H54 (cell line): ENCODE measurements at regions not wholly inside any gene's neighbourhood (a gene's known extent, or its start where the extent isn't known, plus 50 kb on each side); places are given as distances from the start of the nearest gene placed in this dataset.

Experiments
- DNase-seq: peaks from one replicate; pipeline ENCODE4 v3.0.0; 2011; ENCODE audit warnings: low spot score, mixed read lengths; ENCODE audit not compliant: insufficient read length
- FAIRE-seq: peaks from 3 replicates; lab custom pipeline; 2011; peaks lifted over from hg19 to GRCh38; lab: Jason Lieb, UNC
- POLR2A ChIP-seq: IDR thresholded peaks from 2 replicates; pipeline ENCODE4 v1.6.1; 2011; ENCODE audit warnings: low read depth, mild to moderate bottlenecking, low read length

DNA sequence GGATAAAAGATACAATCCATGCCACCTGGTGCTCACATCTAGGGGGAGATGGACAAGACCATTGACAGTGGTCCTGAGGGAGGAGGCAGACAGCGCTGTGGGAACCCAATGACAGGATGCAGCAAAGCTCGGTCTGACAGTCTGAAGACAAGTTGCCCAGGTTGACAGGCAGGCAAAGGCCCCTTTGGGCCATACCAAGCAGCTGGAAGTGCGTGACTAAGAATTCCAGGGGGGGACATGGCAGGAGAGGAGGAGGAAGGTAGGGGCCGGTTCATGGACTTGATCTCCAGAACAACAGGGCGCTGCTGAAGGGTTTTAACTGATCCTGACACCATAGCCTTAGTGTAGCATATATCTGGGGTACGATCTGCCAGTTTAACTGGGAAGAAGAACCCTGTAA lies 83.4 kb downstream of the RPLP1 start:
- no peak for DNase-seq
- no peak for TF ChIP-seq POLR2A
- FAIRE-seq, result no peak

DNA sequence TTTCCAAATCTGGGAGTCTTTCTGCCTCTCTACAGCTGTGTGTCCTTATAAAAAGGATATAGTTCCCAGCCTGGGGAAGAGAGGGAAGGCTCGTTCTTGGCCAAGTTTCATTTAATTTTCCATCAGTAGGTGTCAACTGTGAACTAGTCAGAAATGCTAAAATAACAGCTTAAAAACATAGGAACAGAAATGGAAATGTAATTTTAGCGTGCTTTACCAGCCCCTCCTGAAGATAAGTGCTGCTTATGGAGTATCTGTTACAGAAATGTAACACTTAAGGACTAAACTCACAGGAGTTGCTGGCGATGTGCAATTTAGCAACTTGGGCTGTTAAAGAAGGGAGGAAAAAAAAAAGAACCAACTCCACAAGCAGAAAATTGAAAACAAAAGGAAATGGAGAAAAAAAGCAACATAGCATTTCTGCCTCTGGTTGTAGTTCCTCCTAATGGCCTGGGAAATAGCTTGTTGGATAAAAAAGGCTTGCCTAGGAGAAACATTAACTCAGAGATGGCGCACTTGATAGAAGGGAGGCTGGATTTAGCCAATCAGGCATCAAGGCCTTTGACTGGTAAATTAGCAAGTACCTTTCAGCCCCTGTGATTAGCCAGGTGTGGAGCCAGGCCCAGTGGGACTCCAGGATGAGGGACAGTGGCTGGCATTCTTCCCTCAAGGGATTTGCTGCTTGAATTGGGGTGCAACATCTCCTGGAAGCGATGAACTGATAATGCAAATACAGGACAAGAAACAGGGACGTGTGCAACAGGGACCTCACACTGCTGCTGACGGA lies 84.3 kb downstream of the RPLP1 start:
- TF ChIP-seq POLR2A, result no peak
- FAIRE-seq (no peak), DNase-seq (no peak)

DNA sequence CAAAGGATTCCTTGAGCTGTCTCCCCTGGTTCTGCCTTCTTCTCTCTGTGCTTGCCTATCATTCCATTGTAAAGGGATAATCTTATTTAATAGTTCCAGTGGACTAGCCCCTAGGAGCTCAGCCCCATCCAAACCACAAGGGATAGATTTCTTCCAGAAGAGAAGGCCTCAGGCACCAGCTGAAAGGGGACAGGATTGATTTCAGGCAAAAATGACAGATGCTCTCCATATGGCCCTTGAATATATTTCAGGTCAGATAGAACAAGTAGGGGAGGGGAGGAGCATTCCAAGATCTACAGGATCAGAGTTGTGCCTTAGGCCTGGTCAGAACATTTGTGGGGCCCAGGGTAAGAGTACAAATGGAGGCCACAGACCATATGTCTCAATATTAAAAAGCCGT lies 85.3 kb downstream of the RPLP1 start:
- no peak for DNase-seq
- FAIRE-seq, result no peak
- no peak for TF ChIP-seq POLR2A

DNA sequence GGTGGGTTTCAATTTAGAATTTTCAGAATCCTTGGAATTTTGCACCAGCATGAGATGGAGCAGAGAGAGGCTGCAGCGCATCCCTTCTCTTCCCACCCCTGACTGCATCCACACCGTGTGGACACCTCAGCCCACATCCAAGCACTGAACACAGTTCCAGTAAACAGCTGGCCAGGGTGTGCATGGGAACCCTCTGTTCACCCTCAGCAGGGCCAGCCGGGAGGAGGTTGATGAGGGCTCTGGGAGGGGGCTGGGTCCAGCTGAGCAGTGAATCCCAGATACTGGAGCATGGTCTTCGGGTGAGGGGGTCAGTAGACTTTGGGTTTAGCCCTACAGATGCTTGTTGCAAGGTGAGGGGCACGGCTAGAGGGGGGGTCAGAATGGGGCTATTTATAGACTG lies 85.8 kb downstream of the RPLP1 start:
- DNase-seq (no peak), FAIRE-seq (no peak)
- no peak for TF ChIP-seq POLR2A

DNA sequence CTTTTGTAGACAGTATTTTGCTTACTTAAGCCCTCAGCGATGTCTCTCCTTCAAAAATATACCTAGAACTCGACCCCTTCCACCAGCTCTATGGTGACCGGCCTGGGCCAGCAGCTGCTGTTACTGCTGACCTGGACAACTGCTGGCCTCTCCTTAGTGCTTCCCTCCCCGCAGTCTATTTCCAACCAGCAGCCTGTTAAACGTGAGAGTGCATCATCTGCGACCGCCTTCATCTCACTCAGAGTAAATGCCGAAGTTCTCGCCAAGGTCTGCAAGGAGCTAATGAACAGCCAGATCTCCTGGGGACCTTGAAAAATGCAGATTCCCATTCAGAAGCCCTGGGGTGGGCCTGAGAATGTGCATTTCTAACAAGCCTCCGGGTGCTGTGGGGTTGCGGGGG lies 86.7 kb downstream of the RPLP1 start:
- FAIRE-seq, result no peak
- DNase-seq, result no peak
- no peak for TF ChIP-seq POLR2A

DNA sequence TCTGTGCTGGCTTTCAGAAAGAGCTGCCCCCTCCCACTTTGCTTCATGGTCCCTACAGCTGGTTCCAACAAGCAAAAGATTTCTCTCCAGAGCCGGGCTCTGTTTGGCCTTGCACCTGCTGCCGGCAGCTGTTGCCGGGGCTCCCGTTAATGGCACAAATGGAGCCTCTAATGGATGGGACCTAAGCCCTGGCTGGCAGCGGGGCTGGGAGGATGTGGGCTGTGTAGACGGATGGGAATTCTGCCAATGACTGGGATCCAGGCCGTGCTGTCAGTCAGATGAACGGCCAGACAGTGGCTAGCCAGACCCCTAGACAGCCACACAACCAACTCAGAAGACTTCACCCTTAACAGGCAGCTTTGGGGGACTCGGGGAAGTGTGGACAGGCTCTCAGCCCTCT lies 88.0 kb downstream of the RPLP1 start:
- FAIRE-seq, result no peak

DNA sequence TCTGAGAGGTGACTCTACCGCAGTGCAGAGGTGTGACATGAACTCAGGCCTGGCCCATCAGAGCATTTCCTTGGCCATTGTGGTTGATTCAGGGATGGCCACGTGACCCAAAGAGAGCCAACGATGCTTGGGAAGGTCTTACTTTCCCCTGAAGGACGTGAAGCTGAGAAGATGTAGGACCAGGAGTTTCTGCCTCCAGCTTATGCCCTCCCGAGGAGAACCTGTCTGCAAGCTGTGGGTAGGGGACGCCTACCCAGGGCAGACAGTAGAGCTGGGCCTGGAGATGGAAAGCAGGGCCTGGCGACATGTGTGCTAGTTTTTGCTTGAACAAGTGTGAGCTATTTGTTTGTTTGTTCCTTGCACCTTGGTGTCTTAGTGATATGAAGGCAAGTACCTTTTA lies 89.4 kb downstream of the RPLP1 start:
- no peak for FAIRE-seq
- no peak for DNase-seq
- no peak for TF ChIP-seq POLR2A

More for the DNA sequence above, 88.0 kb downstream of the RPLP1 start:
- no peak for DNase-seq
- TF ChIP-seq POLR2A, result no peak

DNA sequence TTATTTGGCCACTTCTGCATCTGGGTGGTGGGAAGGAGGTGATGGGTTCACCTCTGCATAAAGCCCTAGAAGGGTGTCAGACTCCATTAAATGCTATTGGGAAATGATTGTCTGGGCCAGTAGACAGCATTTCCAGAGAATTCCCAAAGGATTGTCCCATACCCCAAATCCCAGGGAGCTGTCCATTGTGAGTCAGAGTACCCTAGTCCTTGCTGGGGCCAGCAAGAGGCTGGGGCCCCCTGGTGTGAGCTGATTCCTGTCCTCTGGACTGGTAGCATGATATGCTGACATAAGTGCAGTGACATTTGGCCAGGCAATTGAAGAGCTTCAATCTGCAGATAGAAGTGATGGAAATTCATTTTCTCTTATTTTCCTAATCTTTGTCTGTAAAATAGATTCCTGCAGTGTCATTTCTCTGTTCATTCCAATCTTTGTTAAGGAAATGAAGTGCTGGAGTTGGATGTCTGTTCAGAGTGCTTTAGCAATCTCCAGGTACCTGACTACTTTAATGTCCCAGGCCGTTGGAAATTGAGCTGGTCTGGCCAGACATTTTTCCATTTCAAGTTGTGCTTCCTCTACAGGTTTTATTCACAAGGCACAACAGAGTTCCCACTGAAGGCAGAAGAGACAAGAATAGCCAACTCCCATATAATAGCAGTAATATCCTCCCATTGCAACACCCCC lies 91.2 kb downstream of the RPLP1 start:
- DNase-seq, result no peak
- FAIRE-seq, result no peak
- no peak for TF ChIP-seq POLR2A

DNA sequence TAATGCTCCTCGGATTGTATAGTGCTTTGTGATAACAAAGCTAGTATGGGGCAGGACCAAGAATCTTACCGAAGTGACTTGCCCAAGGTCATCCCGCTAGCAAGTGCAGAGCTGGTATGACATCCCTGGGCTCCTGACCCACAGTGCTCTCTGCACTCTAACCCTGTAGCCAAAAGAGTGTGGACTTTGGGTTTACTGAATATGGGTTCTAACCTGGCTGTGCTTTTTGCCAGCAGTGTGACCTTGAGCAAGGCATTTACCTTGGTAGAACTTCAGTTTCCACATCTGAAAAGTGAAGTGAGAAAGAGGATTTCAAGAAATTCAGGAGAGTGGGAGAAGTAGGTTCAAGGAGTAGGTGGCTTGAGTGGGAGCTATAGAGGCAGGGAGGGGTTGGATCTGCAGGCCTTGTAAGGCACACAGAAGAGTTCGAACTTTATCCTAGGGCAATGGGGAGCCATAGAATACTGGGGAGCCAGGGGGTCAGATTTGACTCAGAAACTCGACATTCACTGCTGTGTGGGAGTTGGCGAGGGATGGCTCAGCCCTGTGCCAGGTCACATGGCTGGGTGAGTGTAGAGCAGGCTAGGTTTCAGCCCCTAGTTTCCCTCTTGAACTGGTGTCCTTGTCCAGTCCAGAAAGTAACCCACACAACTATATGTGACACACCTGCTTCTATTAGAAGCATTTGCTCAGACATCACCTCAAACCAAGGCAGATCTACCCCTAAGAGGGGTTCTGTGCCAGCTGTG lies 91.9 kb downstream of the RPLP1 start:
- TF ChIP-seq POLR2A, result no peak
- FAIRE-seq, result no peak
- DNase-seq, result no peak

DNA sequence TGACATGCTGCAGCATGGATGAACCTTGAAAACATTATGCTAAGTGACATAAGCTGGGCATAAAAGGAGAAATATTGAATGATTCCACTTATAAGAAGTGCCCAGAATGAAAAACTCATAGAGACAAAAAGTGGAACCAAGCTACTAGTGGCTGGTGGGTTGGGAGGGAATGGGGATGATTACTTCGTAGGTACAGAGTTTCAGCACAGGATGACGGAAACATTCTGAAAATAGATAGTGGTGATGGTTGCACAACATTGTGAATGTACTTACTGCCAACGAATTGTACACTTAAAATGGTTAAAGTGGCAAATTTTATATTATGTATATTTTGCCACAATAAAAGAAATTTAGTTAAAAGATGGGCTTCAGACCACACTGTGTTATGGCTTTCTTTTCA lies 93.6 kb downstream of the RPLP1 start:
- FAIRE-seq, result no peak
- DNase-seq, result no peak
- no peak for TF ChIP-seq POLR2A

DNA sequence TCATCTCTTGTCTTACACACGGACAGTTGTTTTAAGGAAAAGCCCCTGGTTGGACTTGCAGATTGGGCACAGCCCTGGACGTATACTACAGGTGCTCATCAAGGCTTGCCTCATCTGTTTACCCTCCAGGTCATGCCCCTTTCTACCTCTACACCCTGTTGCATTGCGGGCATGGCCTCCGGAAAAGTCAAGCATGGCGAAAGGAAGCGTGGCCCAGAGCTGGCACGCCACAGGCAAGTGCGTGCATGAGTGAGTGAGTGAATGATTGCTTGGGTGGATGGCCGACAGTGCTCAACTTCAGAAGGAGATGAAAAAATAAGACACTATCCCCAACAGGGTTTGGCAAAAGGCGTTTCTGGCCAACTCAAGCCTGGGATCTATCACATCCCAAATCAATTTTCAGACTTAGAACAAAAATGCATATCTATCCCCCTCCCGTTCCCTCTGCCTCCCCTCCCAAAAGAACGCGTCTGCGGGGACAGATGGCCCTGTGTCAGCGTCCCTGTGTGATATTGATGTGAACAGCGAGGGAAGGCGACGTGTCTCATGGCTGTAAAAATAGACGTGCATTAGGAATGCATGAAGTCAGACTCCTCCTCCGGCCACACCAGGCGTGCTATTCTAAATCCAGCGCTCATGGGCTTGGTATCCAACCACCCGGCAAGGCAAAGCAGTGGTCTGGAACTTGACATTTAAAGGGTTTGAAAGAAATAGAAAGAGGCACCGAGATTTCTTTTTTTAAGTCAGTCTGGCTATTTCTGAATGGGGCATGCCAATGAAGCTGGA lies 96.0 kb downstream of the RPLP1 start:
- TF ChIP-seq POLR2A, result no peak
- no peak for DNase-seq
- FAIRE-seq, result no peak

DNA sequence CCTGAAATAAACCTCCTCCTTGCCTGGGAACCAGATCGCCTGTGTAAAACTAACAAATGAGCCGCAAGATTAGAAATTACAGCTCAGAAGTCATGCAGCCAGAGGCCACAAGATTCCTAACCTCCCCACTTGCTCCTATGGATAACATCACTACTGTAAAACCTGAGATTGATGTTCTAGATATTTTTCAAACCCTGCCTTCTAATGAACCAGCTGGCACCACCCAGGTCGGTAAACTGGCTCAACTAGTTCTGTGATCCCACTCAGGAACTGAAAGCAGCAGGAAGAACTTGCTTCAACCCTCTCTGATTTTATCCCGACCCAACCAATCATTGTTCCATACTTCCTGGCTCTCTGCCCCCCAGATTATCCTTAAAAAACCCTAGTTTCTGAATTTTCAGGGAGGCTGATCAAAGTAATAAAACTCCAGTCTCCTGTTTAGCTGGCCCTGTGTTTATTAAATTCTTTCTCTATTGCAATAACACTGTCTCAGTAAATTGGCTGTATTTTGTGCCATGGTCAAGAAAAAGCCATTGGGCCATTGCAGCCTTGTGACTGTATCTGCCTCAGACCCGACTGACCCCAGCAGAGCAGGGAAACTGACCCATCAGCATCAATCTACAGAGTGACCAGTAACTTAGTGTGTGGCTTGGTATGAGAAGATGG lies 98.9 kb downstream of the RPLP1 start:
- DNase-seq, result no peak
- no peak for TF ChIP-seq POLR2A
- no peak for FAIRE-seq
